ENCODE measurements at regions not wholly inside any gene's neighbourhood (a gene's known extent, or its start where the extent isn't known, plus 50 kb on each side); places are given as distances from the start of the nearest gene placed in this dataset.

DNA sequence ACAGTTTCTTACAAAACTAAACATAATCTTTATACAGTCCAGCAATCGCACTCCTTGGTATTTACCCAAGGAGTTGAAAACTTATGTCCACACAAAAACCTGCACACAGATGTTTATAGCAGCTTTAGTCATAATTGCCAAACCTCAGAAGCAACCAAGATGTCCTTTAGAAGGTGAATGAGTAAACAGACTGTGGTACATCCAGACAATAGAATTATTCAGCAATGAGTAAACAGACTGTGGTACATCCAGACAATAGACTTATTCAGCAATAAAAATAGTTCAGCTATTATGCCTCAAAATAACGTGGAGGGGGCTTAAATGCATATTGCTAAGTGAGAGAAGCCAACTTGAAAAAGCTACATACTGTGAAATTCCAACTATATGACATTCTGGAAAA is 87.0 kb upstream of the GALNT2 start:
- no peak for DNase-seq

DNA sequence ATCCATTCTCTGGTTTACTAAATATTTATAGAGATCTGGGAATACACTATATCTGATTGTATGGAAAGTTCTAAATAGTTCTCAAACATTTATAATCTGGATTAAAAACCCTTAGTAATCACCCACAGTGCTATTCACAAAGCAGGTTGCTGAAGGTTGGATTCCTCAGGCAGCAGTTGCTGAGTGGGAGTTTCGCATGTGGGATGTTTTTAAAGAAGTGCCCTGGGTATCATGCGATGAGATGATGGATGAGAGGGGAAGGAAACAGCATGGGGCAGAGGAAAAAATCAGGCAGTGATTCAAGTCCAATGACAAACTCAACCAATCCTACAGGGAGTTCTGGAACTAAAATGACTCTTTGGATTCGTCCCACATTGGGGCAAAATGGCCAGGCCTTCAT is 85.3 kb upstream of the GALNT2 start:
- DNase-seq, result no peak

DNA sequence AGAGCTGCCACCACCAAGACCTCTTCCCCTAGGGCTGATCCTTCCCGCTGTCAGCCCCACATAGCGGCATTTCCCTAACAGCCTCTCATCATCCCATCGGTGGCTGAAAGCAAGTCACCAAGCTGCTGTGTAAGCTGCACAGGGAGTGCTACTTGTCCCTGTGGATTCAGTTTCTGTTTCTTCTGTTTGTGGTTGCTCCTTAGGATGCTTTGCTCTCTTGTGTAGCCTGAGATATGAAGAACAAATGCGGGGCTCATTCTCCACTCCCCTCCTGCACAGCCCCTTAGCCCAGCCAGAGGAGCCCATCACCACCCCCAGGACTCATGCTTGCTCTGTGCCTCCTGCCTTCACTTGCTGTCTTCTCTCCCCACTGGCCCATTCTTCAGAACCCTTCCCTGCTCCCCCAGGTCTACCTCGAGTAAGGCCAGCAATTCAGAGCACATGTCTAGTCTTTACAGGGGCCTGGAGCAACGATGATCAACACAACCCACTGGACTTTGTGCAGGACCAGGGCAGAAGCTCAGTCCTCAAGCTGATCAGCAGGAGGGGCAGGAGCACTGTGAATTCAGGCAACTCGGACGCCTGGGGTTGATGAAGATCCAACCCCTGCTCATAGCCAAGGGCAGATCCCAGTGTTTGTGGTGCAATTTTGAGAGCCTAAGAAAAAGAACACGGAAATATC is 82.6 kb upstream of the GALNT2 start:
- no peak for DNase-seq

DNA sequence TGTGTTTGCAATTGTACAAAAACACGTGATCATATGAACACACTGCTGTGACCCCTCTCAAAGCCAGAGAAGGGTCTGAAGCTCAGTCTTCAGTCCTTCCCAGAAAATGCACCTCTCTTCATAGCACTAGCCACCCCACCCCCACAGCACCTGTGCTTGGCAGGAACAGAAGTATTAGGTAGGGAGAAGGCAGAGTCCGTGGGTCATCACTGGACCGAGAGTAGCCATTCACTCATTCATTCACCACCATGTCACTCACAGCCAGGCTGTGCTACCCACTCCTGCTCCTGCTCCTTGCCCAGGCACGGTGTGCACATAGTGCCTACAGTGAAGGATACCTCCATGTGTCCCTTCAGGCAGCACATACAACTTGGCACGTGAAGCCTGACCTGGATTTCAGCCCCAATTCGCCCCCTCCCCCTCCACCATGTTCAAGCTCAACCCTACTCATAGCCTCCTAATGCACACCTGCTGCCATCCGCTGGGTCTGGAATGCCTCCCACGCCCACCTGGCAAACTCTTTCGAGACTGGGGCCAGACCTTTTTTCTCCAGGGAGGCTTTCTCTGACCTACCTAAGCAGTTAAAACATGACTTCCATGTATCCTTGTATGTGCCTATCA is 81.9 kb upstream of the GALNT2 start:
- DNase-seq, result no peak

DNA sequence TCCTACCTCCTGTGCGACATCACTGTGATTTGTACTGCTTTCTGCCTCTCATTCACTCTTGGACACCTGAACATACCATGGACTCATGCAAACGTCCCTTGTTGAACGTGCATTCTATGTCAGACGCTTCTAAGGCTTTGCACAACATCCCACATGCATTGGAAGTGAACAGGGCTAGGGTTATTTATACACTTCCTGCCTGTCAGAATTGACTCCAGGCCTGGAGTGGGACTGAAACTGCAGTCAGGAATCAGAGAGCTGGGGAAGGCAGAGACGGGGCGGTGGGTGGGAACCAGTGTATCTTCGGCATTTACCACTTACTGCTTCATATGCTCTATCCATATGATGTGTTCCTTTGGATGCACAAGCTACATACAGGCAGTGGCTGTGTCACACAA is 81.4 kb upstream of the GALNT2 start:
- DNase-seq, result no peak

DNA sequence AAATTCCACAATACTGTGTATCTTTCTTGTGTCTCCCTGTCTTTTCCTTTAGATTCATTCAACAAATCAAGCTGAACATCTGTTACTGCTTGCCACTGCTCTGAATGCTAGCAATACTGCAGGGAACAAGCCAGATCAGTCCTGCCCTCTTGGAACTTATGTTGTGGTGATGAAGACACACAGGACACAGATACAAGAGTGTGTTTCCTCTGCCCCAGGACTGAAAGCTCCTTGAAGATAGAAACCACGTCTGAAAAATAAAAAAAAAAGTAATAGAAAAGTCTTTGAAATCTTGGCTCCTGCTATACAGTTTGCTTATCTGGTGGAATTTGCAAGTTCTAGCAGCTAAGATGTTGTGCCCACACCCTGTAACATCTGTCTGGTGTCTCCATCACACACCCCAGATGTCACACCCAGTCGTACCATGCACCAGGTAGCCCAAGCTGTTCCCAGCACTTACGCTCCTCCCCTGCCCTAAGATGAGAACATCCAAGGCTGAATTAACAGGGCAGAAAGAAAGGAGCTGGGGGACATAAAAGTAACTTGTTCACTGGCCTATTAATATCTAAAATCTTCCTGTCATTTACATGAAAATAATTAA is 80.2 kb upstream of the GALNT2 start:
- DNase-seq, result no peak

DNA sequence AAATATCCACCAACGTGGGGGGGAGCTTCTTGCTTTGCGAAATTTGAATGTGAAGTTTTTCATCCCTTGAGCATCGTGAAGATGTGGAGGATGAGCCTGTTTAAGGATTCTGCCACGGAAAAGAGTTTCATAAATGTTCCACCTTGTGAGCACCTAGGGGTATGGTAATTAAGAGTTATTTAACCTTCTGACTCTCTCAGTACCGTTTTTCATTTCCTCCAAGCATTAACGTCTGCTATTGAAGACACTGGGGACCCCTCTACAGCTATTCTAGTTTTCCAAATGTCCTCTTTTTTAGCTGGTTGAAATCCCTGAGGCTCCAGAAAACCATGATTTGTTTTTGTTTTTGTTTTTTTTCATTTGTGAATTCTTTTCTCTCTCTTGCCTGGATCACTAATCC is 79.1 kb upstream of the GALNT2 start:
- DNase-seq, result no peak

DNA sequence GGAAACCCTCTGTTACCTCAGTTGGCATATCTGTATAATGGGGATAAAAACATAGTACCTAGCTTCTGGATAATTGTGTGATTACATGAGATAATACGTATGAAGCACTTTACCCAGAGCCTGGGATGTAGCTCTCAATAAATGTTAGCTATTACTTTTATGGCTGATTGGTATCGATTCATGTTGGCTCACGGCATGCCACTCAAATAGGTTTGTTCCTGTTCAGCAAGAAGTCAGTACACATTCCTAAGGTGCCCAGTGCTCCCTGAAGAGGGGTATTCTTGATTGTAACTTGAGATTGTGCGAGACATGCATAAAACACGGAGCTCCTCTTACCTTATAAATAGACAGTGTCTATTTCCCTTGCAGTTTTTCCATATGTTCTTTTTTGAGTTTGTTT is 78.5 kb upstream of the GALNT2 start:
- no peak for DNase-seq

DNA sequence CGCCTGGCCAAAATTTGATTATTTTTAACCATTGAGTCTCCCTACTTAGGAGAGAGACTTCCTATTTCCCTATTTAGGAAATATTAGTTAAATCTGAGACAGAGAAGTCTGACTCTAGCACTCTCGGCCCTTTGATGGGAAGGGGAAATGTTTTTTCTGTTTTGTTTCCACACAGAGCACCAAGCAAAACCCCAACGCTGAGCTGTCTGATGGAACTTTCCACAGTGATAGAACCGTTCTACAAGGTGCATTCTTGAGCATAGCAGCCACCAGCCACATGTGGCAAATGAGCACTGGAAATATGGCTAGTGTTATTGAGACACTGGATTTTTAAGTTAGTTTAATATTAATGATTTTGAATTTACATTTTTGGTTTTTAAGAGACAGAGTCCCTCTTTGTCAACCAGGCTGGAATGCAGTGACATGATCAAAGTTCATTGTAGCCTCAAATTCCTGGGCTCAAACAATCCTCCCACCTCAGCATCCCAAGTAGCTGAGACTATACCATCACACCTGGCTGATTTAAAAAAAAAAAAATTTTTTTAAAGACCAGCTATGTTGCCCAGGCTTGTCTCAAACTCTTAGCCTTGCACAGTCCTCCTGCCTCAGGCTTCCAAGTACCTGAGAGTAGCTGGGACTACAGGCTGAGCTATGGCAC is 77.3 kb upstream of the GALNT2 start:
- DNase-seq, result no peak

DNA sequence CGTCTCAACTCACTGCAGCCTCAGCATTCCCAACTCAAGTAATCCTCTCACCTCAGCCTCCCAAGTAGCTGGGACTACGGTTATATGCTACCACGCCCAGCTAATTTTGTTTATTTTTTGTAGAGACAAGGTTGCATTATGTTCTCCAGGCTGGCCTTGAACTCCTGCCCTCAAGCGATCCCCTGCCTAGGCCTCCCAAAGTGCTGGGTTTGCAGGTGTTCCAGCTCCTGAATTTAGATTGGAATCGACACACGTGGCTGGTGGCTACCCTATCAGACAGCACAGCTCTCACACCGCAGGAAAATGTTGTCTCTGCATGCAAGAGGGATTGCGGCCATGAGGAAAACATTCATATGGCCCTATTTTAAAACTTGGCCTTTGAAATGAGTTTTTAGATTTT is 76.7 kb upstream of the GALNT2 start:
- DNase-seq, result no peak

DNA sequence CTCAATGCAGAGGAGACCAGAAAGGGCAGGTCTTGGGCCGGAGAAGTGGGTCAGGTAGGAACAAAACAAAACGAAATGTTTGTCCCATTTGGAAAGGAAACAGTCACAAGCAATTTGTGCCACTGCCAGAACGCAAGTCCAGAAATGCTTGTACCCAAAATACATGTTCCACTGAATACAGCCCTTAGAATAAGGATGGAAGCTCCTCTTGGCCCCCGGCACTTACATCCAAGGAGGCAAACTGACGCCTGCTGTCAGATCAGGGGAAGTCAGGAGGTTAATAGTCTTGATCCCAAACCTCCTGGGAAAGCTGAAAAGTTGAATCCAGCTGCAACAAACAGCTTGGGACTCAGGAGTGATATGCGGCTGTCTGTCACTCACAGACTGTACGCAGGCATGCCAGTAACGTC is 75.9 kb upstream of the GALNT2 start:
- no peak for DNase-seq

DNA sequence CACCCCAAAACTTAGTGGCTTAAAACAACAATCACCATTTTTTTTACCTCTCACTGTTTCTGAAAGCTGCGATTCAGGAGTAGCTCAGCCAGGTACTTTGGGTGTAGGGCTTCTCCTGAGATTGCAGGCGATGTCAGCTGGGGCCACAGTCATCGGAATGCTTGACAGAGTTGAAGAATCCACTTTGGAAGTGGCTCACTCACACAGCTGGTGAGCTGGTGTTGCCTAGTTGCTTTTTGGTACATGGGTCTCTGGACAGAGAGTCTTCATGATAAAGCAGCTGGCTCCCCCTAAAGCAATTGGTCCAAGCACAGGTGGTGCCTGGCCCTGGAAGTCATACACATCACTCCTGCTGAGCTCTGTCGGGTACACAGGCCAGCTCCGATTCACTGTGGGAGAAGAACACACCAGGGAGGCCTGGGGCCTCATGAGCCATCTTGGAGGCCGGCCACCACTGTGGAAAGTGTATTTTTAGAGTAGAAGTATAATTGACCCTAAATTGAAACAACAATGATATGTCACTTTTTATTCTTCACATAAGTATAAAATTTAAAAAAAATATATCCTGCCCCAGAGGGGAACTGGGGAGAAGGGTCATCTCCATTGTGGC is 75.2 kb upstream of the GALNT2 start:
- DNase-seq, result no peak

DNA sequence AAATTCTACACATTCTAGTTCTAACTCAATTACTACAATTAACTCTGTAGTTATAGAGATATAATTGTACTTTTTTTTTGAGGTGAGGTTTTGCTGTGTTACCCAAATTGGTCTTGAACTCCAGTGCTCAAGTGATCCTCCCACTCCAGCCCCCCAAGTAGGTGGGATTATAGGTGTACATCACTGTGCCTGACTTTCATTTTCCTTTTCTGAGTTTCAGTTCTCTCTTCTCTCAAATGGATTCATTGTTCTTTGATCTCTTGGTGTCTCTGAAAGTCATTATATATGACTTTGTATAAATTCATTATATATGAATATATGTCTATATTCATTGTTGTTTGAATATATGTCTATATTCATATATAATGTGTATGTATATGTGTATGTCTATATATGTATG is 74.0 kb upstream of the GALNT2 start:
- no peak for DNase-seq

DNA sequence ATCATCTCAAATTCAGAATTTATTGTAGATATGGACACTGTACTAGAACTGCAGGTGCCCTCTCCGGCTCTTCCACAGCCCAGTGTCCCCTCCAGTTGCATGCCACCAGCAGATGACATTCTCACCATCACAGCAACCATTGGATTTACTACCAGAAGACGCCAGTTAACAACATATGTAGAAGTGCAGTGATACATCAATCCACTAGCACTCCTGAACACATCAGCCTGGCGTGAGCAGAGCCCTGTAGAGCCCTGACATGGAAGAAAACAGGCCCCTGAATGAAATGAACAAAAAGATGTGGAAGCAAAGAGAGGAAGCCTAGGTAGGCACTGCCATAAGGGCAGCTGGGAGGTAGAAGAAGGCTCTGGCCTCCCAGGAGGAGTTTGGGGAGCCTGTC is 73.1 kb upstream of the GALNT2 start:
- no peak for DNase-seq

DNA sequence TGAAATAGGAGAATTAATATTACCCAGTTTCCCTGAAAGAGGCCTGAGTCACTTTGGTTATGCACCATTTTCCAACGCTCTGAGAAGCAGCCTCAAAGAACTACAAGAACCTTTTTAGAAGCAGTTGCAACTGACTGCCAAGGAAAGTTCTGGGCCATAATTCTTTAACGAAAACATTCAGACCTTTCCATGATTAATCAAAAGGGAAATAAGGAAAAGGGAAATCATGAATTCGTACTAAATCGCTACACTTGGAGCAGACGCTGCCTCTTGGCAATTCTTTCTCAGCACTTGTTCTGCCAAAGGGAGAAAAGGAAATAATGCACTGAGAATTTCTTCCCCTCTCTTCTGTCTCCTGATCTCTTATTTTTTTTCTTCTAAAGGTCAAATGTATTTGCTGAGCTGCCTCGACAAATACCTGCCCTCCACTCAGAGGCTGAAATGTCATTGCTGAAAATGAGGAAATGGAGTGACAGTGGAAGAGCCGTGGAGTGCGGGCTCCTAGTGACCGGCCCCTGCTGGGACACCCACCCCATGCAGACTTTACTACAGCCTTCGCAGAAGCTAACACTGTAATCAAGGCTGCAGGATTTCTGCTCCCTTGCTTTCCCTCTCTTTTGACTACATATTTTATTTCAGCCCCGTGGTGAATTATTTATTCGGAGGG is 67.9 kb upstream of the GALNT2 start:
- DNase-seq, result no peak

DNA sequence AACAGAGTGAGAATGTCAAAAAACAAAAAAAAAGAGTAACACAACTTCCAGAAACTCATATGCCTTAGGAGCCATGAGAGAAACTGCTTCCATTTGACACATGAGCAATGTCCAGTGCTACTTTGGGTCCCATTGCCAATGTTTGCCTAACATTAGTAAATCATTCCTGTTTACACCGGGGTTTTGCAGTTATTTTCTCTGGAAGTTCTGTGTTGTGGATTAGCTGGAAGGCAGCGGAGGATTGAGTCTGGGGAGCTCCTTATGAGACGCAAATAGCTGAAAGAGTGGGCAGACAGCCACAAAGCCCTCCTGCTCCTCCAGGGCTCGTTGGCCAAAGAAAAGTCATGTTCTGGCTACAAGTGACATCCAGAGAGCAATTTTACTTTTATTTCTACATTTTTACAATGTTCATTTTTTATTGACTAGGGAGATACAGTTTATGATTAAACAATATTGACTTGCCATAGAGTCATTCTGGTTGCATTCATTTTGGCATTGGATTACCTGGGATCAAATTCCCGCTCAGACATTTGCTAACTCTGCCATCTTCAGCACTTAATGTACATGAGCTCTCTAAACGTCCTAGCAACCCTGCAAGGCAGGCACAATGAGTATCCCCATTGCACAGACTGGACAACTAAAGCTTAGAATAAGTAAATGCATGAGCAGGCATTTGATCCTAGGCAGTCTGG is 66.4 kb upstream of the GALNT2 start:
- DNase-seq, result no peak

DNA sequence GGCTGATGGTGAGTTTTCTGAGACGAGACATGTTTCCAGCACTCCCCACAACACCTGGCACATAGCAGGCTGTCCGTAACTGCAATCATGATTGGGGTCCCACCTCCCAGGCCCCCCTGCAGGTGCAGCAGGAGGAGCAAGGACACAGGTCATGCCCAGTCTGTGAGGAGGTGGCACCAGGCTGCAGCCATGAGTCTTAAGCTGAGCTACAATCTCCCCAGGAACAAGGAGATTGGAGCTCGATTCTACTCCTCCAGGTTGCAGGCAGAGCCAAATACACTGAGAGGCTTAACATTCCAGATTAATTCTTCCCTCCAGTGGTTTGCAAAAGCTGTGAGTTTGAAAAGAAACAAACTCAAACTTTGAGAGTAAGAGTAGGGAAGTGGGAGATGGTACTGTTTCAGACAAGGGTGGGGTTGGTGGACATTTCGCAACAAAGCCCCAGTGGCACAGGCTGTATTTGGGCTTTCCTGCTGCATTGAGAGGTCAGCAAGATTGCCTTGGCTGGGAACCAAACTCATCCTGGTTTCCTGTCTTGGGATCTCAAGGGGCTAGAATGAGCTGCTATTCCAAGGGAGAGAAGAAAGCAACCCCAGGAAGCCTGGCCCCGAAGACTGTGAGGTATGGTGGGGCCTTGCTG is 64.8 kb upstream of the GALNT2 start:
- DNase-seq, result no peak

DNA sequence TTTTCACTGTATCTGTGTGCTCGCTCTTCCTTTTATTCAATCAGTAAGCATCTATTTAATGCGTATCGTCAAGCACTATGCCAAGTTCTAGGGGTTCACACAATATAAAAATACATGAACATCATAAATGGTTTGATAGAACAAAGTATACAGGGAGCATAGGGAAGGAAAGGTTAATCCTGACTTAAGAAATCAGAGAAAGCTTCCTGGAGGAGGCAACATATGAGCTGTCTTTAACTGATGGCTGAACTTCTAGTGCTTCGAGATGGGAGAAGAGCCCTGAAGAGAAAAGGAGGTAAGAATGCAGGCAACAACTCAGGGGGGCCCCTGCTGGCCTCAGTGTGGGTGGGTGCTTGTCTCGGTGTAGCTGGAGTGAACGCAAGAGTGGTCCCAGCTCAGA is 63.6 kb upstream of the GALNT2 start:
- no peak for DNase-seq

DNA sequence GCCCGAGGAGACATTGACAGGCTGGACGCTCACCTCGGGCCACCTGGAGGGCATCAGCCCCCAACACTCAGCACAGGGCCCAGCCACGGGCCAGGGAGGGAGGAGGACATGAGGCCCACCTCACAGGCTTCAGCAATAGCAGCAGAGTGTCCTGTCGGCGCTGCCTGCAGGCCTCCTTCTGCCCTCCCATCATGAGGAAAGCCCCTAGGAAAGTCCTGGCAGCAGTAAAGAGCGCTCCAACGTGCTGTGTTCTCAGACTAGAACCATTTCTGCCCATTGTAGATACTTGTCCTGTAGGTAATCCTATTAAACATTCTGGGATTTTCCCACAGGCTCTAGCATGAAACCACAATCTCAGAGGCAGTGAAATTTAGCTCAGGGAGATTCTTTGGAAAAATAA is 62.0 kb upstream of the GALNT2 start:
- no peak for DNase-seq

DNA sequence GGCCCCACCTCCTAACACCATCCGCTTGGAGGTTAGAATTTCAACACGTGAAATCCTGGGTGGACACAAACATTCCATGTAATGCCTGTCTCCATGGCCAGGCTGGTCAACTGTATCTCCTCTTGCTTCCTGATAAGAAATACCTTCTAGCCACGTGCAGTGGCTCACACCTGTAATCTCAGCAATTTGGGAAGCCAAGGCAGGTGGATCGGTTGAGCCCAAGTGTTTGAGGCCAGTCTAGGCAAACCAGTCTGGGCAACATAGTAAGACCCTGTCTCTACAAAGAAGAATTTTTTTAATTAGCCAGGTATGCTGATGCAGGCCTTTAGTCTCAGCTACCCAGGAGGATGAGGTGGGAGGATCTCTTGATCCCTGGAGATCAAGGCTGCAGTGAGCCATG is 58.3 kb upstream of the GALNT2 start:
- no peak for DNase-seq

DNA sequence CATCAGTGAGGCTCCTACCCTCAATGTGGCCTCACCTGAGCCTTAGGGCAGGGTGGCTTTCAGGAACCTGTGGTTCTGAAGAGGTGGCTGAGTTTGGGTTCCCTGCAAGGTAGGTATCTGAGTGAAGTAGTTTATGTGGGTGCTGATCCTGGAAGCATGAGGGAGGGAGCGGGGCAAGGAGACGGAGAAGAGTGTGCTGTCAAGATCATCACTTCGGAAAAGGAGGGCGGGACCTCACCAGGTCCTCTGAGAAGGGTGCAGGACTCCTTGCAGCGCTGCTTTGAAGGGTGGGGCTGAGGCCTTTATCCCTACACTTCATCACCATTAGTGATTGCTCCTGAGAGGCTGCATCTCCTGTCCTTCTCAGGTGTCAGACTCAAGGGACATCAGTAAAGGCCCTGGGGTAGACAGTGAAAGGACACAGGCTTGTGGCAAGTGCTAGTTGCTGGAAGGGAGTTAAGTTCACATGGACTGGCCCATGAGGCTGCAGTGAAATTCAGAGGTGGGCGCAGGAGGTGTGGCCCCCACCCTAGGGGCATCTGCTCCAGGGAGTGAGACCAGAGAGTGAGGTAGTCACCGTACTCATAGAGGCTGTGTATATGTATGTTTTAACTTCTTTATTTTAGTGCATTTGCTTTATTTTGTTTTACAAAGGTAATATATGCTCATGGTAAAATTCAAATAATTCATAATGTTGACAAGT is 57.3 kb upstream of the GALNT2 start:
- no peak for DNase-seq

All from stimulated activated naive CD4-positive, alpha-beta T cell (primary cell).